ENCODE measurements at regions not wholly inside any gene's neighbourhood (a gene's known extent, or its start where the extent isn't known, plus 50 kb on each side); places are given as distances from the start of the nearest gene placed in this dataset.

- TF ChIP-seq CTCF (IDR thresholded peaks at IDR 0.05; ENCODE audit: low read depth, low read length): no peak
- TF ChIP-seq EZH2phosphoT487 (IDR thresholded peaks at IDR 0.05; ENCODE audit: low read depth): no peak
These were observed 157.3 kb upstream of the CREB1 start for GRCh38 chr2:207372483-207372882.

Data from OCI-LY3 (cell line).